IMR-90 (cell line): ENCODE measurements at regions not wholly inside any gene's neighbourhood (a gene's known extent, or its start where the extent isn't known, plus 50 kb on each side); places are given as distances from the start of the nearest gene placed in this dataset.

Experiments used
- ATAC-seq: fragments of 200-7000 bp; cut with Tn5 transposase; 2 replicates; pipeline ENCODE4 v1.9.1; 2020; ENCODE audit warnings: low read depth, mild to moderate bottlenecking, moderate library complexity
- BruUV-seq: library from RNA; stranded (reverse); fragments of 400-500 nt; replicated peaks from 2 replicates; lab custom pipeline; 2021; lab: Mats Ljungman, UMichigan
- CTCF ChIA-PET: fragments of 300-600 bp; formaldehyde crosslinking; extraction: SDS; loops from one replicate; lab custom pipeline; 2021; ENCODE audit warnings: antibody characterized with exemption; lab: Yijun Ruan, JAX
- POLR2A ChIA-PET: fragments of 300-600 bp; sonication (Branson Sonifier 250); formaldehyde crosslinking; loops from one replicate; lab custom pipeline; 2022; ENCODE audit warnings: antibody characterized with exemption; ENCODE audit not compliant: unreplicated experiment; lab: Charles Lee
- DNase-seq: peaks from one replicate; pipeline ENCODE4 v3.0.0; 2013
- H2AFZ ChIP-seq: replicated peaks from 2 replicates; pipeline ENCODE3; 2013; ENCODE audit warnings: low read length, mild to moderate bottlenecking; ENCODE audit not compliant: poor library complexity
- H2AK5ac ChIP-seq: 2 replicates; pipeline ENCODE4 v1.6.1; 2013; ENCODE audit warnings: low read depth, low read length, inconsistent platforms
- H2AK9ac ChIP-seq: replicated peaks from 2 replicates; pipeline ENCODE3; 2013; ENCODE audit warnings: mild to moderate bottlenecking, low read depth, low read length, moderate library complexity; ENCODE audit not compliant: poor library complexity
- H2BK120ac ChIP-seq: 2 replicates; pipeline ENCODE4 v1.6.1; 2013; ENCODE audit warnings: low read depth, low read length, inconsistent platforms
- H2BK15ac ChIP-seq: 3 replicates; pipeline ENCODE4 v1.6.1; 2013; ENCODE audit warnings: low read depth, low read length, inconsistent platforms
- H2BK20ac ChIP-seq: 2 replicates; pipeline ENCODE4 v1.6.1; 2013; ENCODE audit warnings: low read depth, mild to moderate bottlenecking, inconsistent platforms, low read length, moderate library complexity
- H2BK5ac ChIP-seq: 2 replicates; pipeline ENCODE4 v1.6.1; 2013; ENCODE audit warnings: mild to moderate bottlenecking, low read depth, low read length, inconsistent platforms; ENCODE audit not compliant: poor library complexity, severe bottlenecking
- H3K14ac ChIP-seq: replicated peaks from 2 replicates; pipeline ENCODE4 v1.6.1; 2013; ENCODE audit warnings: low read depth, low read length, inconsistent platforms
- H3K18ac ChIP-seq: 2 replicates; pipeline ENCODE4 v1.6.1; 2013; ENCODE audit warnings: low read depth, low read length, control low read depth
- H3K23ac ChIP-seq: 2 replicates; pipeline ENCODE4 v1.6.1; 2013; ENCODE audit warnings: low read depth, low read length, inconsistent platforms
- H3K27ac ChIP-seq: 2 replicates; pipeline ENCODE4 v1.5.1; 2013; ENCODE audit warnings: mild to moderate bottlenecking, control low read depth, low read length; ENCODE audit not compliant: insufficient read depth
- H3K27me3 ChIP-seq: 2 replicates; pipeline ENCODE4 v1.6.1; 2013; ENCODE audit warnings: low read length; ENCODE audit not compliant: control insufficient read depth, insufficient read depth
- H3K36me3 ChIP-seq: 2 replicates; pipeline ENCODE4 v1.6.1; 2013; ENCODE audit warnings: low read length, mixed read lengths; ENCODE audit not compliant: control insufficient read depth, insufficient read depth
- H3K4ac ChIP-seq: 2 replicates; pipeline ENCODE4 v1.6.1; 2013; ENCODE audit warnings: low read depth, low read length, inconsistent platforms
- H3K4me1 ChIP-seq: 2 replicates; pipeline ENCODE4 v1.6.1; 2013; ENCODE audit warnings: low read length, mixed read lengths; ENCODE audit not compliant: control insufficient read depth, insufficient read depth
- H3K4me2 ChIP-seq: 2 replicates; pipeline ENCODE4 v1.6.1; 2013; ENCODE audit warnings: low read depth, mild to moderate bottlenecking, control low read depth, low read length, moderate library complexity
- H3K4me3 ChIP-seq: 2 replicates; pipeline ENCODE4 v1.5.1; 2013; ENCODE audit warnings: low read depth, mild to moderate bottlenecking, control low read depth, low read length, moderate library complexity; ENCODE audit not compliant: insufficient read depth
- H3K56ac ChIP-seq: 2 replicates; pipeline ENCODE4 v1.6.1; 2013; ENCODE audit warnings: low read length, inconsistent platforms; ENCODE audit not compliant: insufficient read depth; ENCODE audit errors: extremely low read depth
- H3K79me1 ChIP-seq, 2 experiments: 2 replicates each; pipeline ENCODE4 v1.6.1; 2013; ENCODE audit warnings: low read length in 2 of 2, inconsistent platforms in 1 of 2, low read depth in 1 of 2
- H3K9ac ChIP-seq: 2 replicates; pipeline ENCODE4 v1.6.1; 2013; ENCODE audit warnings: low read depth, low read length, control low read depth
- H3K9me1 ChIP-seq: 2 replicates; pipeline ENCODE4 v1.6.1; 2013; ENCODE audit warnings: low read length, inconsistent platforms; ENCODE audit not compliant: insufficient read depth
- H3K9me3 ChIP-seq: 2 replicates; pipeline ENCODE4 v1.6.1; 2013; ENCODE audit warnings: low read length; ENCODE audit not compliant: control insufficient read depth, insufficient read depth
- H4K20me1 ChIP-seq: 2 replicates; pipeline ENCODE4 v1.6.1; 2013; ENCODE audit warnings: low read length, inconsistent platforms; ENCODE audit not compliant: insufficient read depth
- H4K5ac ChIP-seq: 2 replicates; pipeline ENCODE4 v1.6.1; 2013; ENCODE audit warnings: mild to moderate bottlenecking, low read depth, low read length, control low read depth
- H4K8ac ChIP-seq, 2 experiments: 2 replicates each; pipeline ENCODE4 v1.6.1; 2013; ENCODE audit warnings: low read depth in 2 of 2, low read length in 2 of 2, control low read depth in 1 of 2, inconsistent platforms in 1 of 2
- H4K91ac ChIP-seq: 2 replicates; pipeline ENCODE4 v1.6.1; 2013; ENCODE audit warnings: low read depth, low read length, inconsistent platforms; ENCODE audit not compliant: insufficient read depth
- BHLHE40 ChIP-seq: fragments of 150-350 bp; IDR thresholded peaks from 2 replicates; pipeline ENCODE4 v1.6.1; 2016; ENCODE audit warnings: mild to moderate bottlenecking, low read depth, low read length
- CEBPB ChIP-seq: IDR thresholded peaks from 2 replicates; pipeline ENCODE4 v1.6.1; 2012; ENCODE audit warnings: low read depth, low read length, improper control_type of control experiment
- CHD1 ChIP-seq: IDR thresholded peaks from 2 replicates; pipeline ENCODE4 v1.6.1; 2012; ENCODE audit warnings: low read depth, low read length, improper control_type of control experiment
- ELK1 ChIP-seq: fragments of 150-350 bp; IDR thresholded peaks from 2 replicates; pipeline ENCODE4 v1.6.1; 2016; ENCODE audit warnings: low read depth, mild to moderate bottlenecking, low read length, moderate library complexity, borderline replicate concordance
- MXI1 ChIP-seq: IDR thresholded peaks from 2 replicates; pipeline ENCODE4 v1.6.1; 2012; ENCODE audit warnings: low read depth, mild to moderate bottlenecking, low read length, moderate library complexity, borderline replicate concordance
- POLR2A ChIP-seq: IDR thresholded peaks from 2 replicates; pipeline ENCODE4 v1.6.1; 2012; ENCODE audit warnings: mild to moderate bottlenecking, low read depth, low read length
- RAD21 ChIP-seq: IDR thresholded peaks from 2 replicates; pipeline ENCODE4 v1.6.1; 2012; ENCODE audit warnings: low read length, improper control_type of control experiment
- SMC3 ChIP-seq: fragments of 150-350 bp; IDR thresholded peaks from 2 replicates; pipeline ENCODE4 v1.6.1; 2016; ENCODE audit warnings: low read depth, mild to moderate bottlenecking, antibody characterized with exemption, low read length, moderate library complexity
- WGBS, 2 experiments: methylation state at CpG; one replicate each; pipeline versions ENCODE4 v1.1.5 to v1.1.7; 2013; ENCODE audit warnings: missing lambda C conversion rate in 2 of 2; ENCODE audit not compliant: insufficient read length in 1 of 2; ENCODE audit errors: extremely low coverage in 2 of 2; 5-methylcytosine and 5-hydroxymethylcytosine counted together
- dilution Hi-C: fragments of 300-500 bp; cut with HindIII; formaldehyde crosslinking; loops from one replicate; pipeline ENCODE4 v1.14.3; 2018; ENCODE audit warnings: low sequenced_read_pairs; ENCODE audit not compliant: unreplicated experiment
- in situ Hi-C: fragments of 300-500 bp; cut with MboI; formaldehyde crosslinking; loops from 3 replicates; pipeline ENCODE4 v1.14.3; 2019; ENCODE audit warnings: low sequenced_read_pairs, inconsistent platforms, mixed read lengths
- intact Hi-C: fragments of 100-400 bp; cut with micrococcal nuclease; formaldehyde crosslinking; loops from 2 replicates; pipeline ENCODE4 v1.10.0; 2022
- TF ChIP-seq, protein P1 (sequence below): fragments of 150-350 bp; IDR thresholded peaks from 2 replicates; pipeline ENCODE4 v1.6.1; 2017; ENCODE audit warnings: mild to moderate bottlenecking, antibody characterized with exemption, low read length, low read depth
- TF ChIP-seq, protein P2 (sequence below): conservative IDR thresholded peaks from 2 replicates; pipeline ENCODE4 v1.5.1; 2012; ENCODE audit warnings: mild to moderate bottlenecking, low read depth, low read length, improper control_type of control experiment

DNA sequence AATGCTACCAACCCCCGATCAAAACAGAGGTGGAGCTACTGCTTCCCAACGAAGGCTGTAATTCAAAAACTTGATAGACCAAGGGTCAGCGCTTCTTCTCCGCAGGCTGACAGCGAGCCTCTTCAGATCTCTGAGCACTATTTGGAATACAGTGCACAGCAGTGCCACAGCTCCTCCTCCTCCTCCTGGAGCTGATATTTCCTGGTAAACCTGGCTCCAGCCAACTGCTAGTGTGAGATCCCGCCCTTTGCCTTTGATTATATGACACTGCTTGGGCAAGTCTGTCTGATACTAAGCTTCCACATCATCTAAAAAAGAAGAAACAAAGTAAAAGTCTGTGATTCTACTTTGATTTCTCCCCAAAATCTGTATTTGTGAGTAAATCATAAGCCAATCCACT is 710.5 kb downstream of the DACH1 start:
- Histone ChIP-seq H2AK5ac (no peak overlapping the region), H3K27ac (no peak overlapping the region), H3K4ac (no peak overlapping the region), H4K5ac (no peak overlapping the region), H3K4me3 (no peak overlapping the region), H3K9ac (no peak overlapping the region), H3K27me3 (no peaks in the 10 kb centered on the region), H2BK20ac (no peak overlapping the region), H3K23ac (no peak overlapping the region), H3K4me2 (no peak overlapping the region), H2AK9ac (no peak overlapping the region), H3K56ac (no peak overlapping the region), H4K20me1 (no peaks in the 10 kb centered on the region), H3K79me1 (no peaks in the 10 kb centered on the region), H3K18ac (no peak overlapping the region), H2BK15ac (no peak overlapping the region), H4K8ac (no peak overlapping the region), H3K36me3 (no peaks in the 10 kb centered on the region), H3K14ac (no peak overlapping the region), H4K91ac (no peak overlapping the region), H2BK5ac (no peak overlapping the region), H3K9me1 (no peaks in the 10 kb centered on the region), H3K9me3 (peaks cover 2% of the 10 kb centered on the region; the same call in 1 of the 2 replicates), H3K4me1 (no peaks in the 10 kb centered on the region), H2AFZ (no peak overlapping the region), H2BK120ac (no peak overlapping the region)
- intact Hi-C loops: no loop called here
- BruUV-seq: no TSS peak
- ATAC-seq (no peak), DNase-seq (no peak)
- 100% methylated on average over 1 of the region's 6 CpGs; no CpG with 5 or more reads in 1 of the 2 experiments for WGBS, 2 experiments
- TF ChIP-seq RAD21: no peak
- TF ChIP-seq ELK1: no peak
- TF ChIP-seq MXI1: no peak
- no peak for TF ChIP-seq POLR2A
- TF ChIP-seq CHD1: no peak
- no peak for TF ChIP-seq BHLHE40
- TF ChIP-seq, protein P1, sequence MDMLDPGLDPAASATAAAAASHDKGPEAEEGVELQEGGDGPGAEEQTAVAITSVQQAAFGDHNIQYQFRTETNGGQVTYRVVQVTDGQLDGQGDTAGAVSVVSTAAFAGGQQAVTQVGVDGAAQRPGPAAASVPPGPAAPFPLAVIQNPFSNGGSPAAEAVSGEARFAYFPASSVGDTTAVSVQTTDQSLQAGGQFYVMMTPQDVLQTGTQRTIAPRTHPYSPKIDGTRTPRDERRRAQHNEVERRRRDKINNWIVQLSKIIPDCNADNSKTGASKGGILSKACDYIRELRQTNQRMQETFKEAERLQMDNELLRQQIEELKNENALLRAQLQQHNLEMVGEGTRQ: no peak
- no peak for TF ChIP-seq SMC3
- TF ChIP-seq, protein P2, sequence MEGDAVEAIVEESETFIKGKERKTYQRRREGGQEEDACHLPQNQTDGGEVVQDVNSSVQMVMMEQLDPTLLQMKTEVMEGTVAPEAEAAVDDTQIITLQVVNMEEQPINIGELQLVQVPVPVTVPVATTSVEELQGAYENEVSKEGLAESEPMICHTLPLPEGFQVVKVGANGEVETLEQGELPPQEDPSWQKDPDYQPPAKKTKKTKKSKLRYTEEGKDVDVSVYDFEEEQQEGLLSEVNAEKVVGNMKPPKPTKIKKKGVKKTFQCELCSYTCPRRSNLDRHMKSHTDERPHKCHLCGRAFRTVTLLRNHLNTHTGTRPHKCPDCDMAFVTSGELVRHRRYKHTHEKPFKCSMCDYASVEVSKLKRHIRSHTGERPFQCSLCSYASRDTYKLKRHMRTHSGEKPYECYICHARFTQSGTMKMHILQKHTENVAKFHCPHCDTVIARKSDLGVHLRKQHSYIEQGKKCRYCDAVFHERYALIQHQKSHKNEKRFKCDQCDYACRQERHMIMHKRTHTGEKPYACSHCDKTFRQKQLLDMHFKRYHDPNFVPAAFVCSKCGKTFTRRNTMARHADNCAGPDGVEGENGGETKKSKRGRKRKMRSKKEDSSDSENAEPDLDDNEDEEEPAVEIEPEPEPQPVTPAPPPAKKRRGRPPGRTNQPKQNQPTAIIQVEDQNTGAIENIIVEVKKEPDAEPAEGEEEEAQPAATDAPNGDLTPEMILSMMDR: no peak
- TF ChIP-seq CEBPB: no peak
- POLR2A ChIA-PET: no interaction called here
- dilution Hi-C loops: no loop called here
- in situ Hi-C loops: no loop called here
- CTCF ChIA-PET: no interaction called here
